ENCODE measurements at regions not wholly inside any gene's neighbourhood (a gene's known extent, or its start where the extent isn't known, plus 50 kb on each side); places are given as distances from the start of the nearest gene placed in this dataset.

GRCh38 chr5:164153469-164154172, 648.2 kb downstream of the MAT2B start:
- Histone ChIP-seq H3K27me3 (ENCODE audit: control insufficient read depth in 1 of 2, insufficient read depth in 2 of 2, low read length in 2 of 2) (no peaks in the 10 kb centered on the region), H3K4me1 (ENCODE audit: control insufficient read depth, insufficient read depth, low read length) (no peaks in the 10 kb centered on the region), H3K9ac (ENCODE audit: low read length in 2 of 2) (no peak overlapping the region), H3K4me3 (ENCODE audit: low read length in 2 of 2) (no peak overlapping the region), H3K9me3 (ENCODE audit: control insufficient read depth in 2 of 2, low read length in 2 of 2) (no peaks in the 10 kb centered on the region), H3K36me3 (ENCODE audit: control insufficient read depth in 2 of 2, insufficient read depth in 2 of 2, low read length in 2 of 2) (no peaks in the 10 kb centered on the region), H3K27ac (ENCODE audit: low read length) (no peak overlapping the region)

- no peak overlapping the region for H3K27ac ChIP-seq (ENCODE audit: low read length)
- no peaks in the 10 kb centered on the region for H3K36me3 ChIP-seq (ENCODE audit: control insufficient read depth in 2 of 2, insufficient read depth in 2 of 2, low read length in 2 of 2)
- no peaks in the 10 kb centered on the region for H3K4me1 ChIP-seq (ENCODE audit: control insufficient read depth, insufficient read depth, low read length)
- H3K27me3 ChIP-seq (ENCODE audit: control insufficient read depth in 1 of 2, insufficient read depth in 2 of 2, low read length in 2 of 2): no peaks in the 10 kb centered on the region
- no peak overlapping the region for H3K4me3 ChIP-seq (ENCODE audit: low read length in 2 of 2)
- no peaks in the 10 kb centered on the region for H3K9me3 ChIP-seq (ENCODE audit: control insufficient read depth in 2 of 2, low read length in 2 of 2)
- no peak overlapping the region for H3K9ac ChIP-seq (ENCODE audit: low read length in 2 of 2)
Observed at GRCh38 chr5:164170814-164171213, 665.4 kb downstream of the MAT2B start.

DNA sequence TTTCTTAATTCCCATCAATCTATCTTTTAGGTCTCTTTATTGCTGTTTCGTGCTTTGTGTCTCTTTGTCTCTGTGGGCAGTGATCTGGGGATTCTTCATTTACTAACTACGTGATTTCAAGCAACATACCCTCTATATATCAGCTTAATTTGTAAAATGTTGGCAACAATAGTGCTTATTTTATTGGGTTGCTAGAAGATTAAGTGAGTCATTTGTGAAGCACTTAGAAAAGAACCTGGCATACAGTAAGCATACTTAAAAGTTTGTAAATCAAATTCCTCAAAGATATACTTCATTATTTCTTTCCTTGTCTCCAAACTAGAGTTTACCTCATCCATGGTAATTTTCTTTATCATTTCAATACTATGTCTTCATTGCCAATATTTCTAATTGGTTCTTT, 669.7 kb downstream of the MAT2B start:
- no peaks in the 10 kb centered on the region for H3K4me1 ChIP-seq (ENCODE audit: control insufficient read depth, insufficient read depth, low read length)
- H3K27ac ChIP-seq (ENCODE audit: low read length): no peak overlapping the region
- no peaks in the 10 kb centered on the region for H3K27me3 ChIP-seq (ENCODE audit: control insufficient read depth in 1 of 2, insufficient read depth in 2 of 2, low read length in 2 of 2)

DNA sequence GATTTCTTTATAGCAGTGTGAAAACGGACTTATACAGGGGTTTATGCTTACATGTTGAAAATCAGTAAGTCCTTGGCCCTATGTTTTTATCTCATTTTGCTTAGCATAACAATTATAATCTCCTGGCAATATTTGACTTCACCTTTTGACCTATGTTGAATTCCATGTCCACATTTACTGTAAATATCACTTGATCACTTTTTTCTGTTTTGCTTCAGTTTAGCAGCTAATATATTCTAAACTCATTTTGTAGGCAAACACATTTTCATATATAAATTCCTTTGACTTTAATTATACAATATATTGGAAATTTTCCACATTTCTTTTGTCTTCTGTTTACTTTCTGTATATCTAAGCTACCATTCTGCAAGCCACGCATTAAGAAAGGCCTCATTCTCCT, 674.0 kb downstream of the MAT2B start:
- no peaks in the 10 kb centered on the region for H3K4me1 ChIP-seq (ENCODE audit: control insufficient read depth, insufficient read depth, low read length)
- H3K27ac ChIP-seq (ENCODE audit: low read length): no peak overlapping the region
- H3K4me3 ChIP-seq (ENCODE audit: low read length in 2 of 2): no peak overlapping the region
- no peaks in the 10 kb centered on the region for H3K9me3 ChIP-seq (ENCODE audit: control insufficient read depth in 2 of 2, low read length in 2 of 2)
- H3K27me3 ChIP-seq (ENCODE audit: control insufficient read depth in 1 of 2, insufficient read depth in 2 of 2, low read length in 2 of 2): no peaks in the 10 kb centered on the region
- H3K36me3 ChIP-seq (ENCODE audit: control insufficient read depth in 2 of 2, insufficient read depth in 2 of 2, low read length in 2 of 2): no peaks in the 10 kb centered on the region
- no peak overlapping the region for H3K9ac ChIP-seq (ENCODE audit: low read length in 2 of 2)

More for the DNA sequence above, 669.7 kb downstream of the MAT2B start:
- Histone ChIP-seq H3K9ac (ENCODE audit: low read length in 2 of 2) (no peak overlapping the region), H3K4me3 (ENCODE audit: low read length in 2 of 2) (no peak overlapping the region), H3K9me3 (ENCODE audit: control insufficient read depth in 2 of 2, low read length in 2 of 2) (no peaks in the 10 kb centered on the region), H3K36me3 (ENCODE audit: control insufficient read depth in 2 of 2, insufficient read depth in 2 of 2, low read length in 2 of 2) (no peaks in the 10 kb centered on the region)

DNA sequence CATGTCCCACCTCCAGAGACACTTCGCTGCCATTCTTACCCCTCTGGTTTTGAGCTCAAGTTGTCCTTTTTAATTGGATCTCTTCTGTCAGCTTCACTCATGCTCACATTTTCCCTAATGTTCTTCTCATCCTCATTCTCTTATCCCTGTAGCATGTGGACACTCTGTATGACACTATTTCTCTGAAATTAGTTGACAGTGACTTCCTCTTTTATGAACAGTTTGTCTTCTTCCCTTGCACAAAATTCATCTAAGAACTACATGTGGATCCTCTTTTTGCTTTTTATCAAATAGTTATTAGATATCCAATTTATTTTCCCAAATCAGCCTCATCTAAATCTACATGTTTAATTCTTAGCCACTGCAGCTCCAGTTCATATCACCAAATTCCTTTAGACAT, 676.2 kb downstream of the MAT2B start:
- Histone ChIP-seq H3K27me3 (ENCODE audit: control insufficient read depth in 1 of 2, insufficient read depth in 2 of 2, low read length in 2 of 2) (no peaks in the 10 kb centered on the region), H3K36me3 (ENCODE audit: control insufficient read depth in 2 of 2, insufficient read depth in 2 of 2, low read length in 2 of 2) (no peaks in the 10 kb centered on the region), H3K9me3 (ENCODE audit: control insufficient read depth in 2 of 2, low read length in 2 of 2) (no peaks in the 10 kb centered on the region), H3K4me1 (ENCODE audit: control insufficient read depth, insufficient read depth, low read length) (no peaks in the 10 kb centered on the region), H3K4me3 (ENCODE audit: low read length in 2 of 2) (no peak overlapping the region), H3K9ac (ENCODE audit: low read length in 2 of 2) (no peak overlapping the region), H3K27ac (ENCODE audit: low read length) (no peak overlapping the region)

- H3K27me3 ChIP-seq (ENCODE audit: control insufficient read depth in 1 of 2, insufficient read depth in 2 of 2, low read length in 2 of 2): no peaks in the 10 kb centered on the region
- no peaks in the 10 kb centered on the region for H3K9me3 ChIP-seq (ENCODE audit: control insufficient read depth in 2 of 2, low read length in 2 of 2)
- H3K9ac ChIP-seq (ENCODE audit: low read length in 2 of 2): no peak overlapping the region
- no peaks in the 10 kb centered on the region for H3K36me3 ChIP-seq (ENCODE audit: control insufficient read depth in 2 of 2, insufficient read depth in 2 of 2, low read length in 2 of 2)
- H3K4me3 ChIP-seq (ENCODE audit: low read length in 2 of 2): no peak overlapping the region
- H3K4me1 ChIP-seq (ENCODE audit: control insufficient read depth, insufficient read depth, low read length): no peaks in the 10 kb centered on the region
- no peak overlapping the region for H3K27ac ChIP-seq (ENCODE audit: low read length)
Observed at GRCh38 chr5:164184158-164184557, 678.7 kb downstream of the MAT2B start.

GRCh38 chr5:164185000-164185399, 679.6 kb downstream of the MAT2B start:
- H3K9me3 ChIP-seq (ENCODE audit: control insufficient read depth in 2 of 2, low read length in 2 of 2): no peaks in the 10 kb centered on the region
- no peak overlapping the region for H3K4me3 ChIP-seq (ENCODE audit: low read length in 2 of 2)
- H3K9ac ChIP-seq (ENCODE audit: low read length in 2 of 2): no peak overlapping the region
- H3K36me3 ChIP-seq (ENCODE audit: control insufficient read depth in 2 of 2, insufficient read depth in 2 of 2, low read length in 2 of 2): no peaks in the 10 kb centered on the region
- H3K27me3 ChIP-seq (ENCODE audit: control insufficient read depth in 1 of 2, insufficient read depth in 2 of 2, low read length in 2 of 2): no peaks in the 10 kb centered on the region
- no peaks in the 10 kb centered on the region for H3K4me1 ChIP-seq (ENCODE audit: control insufficient read depth, insufficient read depth, low read length)
- H3K27ac ChIP-seq (ENCODE audit: low read length): no peak overlapping the region

- Histone ChIP-seq H3K27ac (ENCODE audit: low read length) (no peak overlapping the region), H3K36me3 (ENCODE audit: control insufficient read depth in 2 of 2, insufficient read depth in 2 of 2, low read length in 2 of 2) (no peaks in the 10 kb centered on the region), H3K27me3 (ENCODE audit: control insufficient read depth in 1 of 2, insufficient read depth in 2 of 2, low read length in 2 of 2) (no peaks in the 10 kb centered on the region), H3K4me3 (ENCODE audit: low read length in 2 of 2) (no peak overlapping the region), H3K9me3 (ENCODE audit: control insufficient read depth in 2 of 2, low read length in 2 of 2) (no peaks in the 10 kb centered on the region), H3K9ac (ENCODE audit: low read length in 2 of 2) (no peak overlapping the region), H3K4me1 (ENCODE audit: control insufficient read depth, insufficient read depth, low read length) (no peaks in the 10 kb centered on the region)
Observed at GRCh38 chr5:164186550-164186949, 681.1 kb downstream of the MAT2B start.

DNA sequence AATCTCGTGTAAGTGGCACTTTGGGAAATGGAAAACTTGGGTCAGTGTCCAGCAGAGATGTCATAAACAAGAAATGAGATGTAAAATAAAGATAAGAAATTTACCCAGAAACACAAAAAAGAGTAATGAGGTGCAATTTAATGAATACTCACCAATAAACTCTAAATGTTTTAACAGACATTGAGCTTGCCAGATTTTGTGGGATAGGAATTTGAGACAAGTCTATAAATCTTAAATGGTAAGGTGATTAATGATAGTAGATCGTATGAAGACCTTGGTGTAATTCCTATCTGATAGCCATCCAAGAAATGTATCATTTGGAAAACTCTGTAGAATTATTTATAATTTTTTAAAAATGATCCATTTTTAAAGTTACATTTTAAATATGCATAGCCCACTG, 682.4 kb downstream of the MAT2B start:
- Histone ChIP-seq H3K36me3 (ENCODE audit: control insufficient read depth in 2 of 2, insufficient read depth in 2 of 2, low read length in 2 of 2) (no peaks in the 10 kb centered on the region), H3K4me3 (ENCODE audit: low read length in 2 of 2) (no peak overlapping the region), H3K4me1 (ENCODE audit: control insufficient read depth, insufficient read depth, low read length) (no peaks in the 10 kb centered on the region), H3K9me3 (ENCODE audit: control insufficient read depth in 2 of 2, low read length in 2 of 2) (no peaks in the 10 kb centered on the region), H3K27ac (ENCODE audit: low read length) (no peak overlapping the region), H3K9ac (ENCODE audit: low read length in 2 of 2) (no peak overlapping the region), H3K27me3 (ENCODE audit: control insufficient read depth in 1 of 2, insufficient read depth in 2 of 2, low read length in 2 of 2) (no peaks in the 10 kb centered on the region)

GRCh38 chr5:164188733-164189148, 683.3 kb downstream of the MAT2B start:
- no peaks in the 10 kb centered on the region for H3K36me3 ChIP-seq (ENCODE audit: control insufficient read depth in 2 of 2, insufficient read depth in 2 of 2, low read length in 2 of 2)
- H3K27me3 ChIP-seq (ENCODE audit: control insufficient read depth in 1 of 2, insufficient read depth in 2 of 2, low read length in 2 of 2): no peaks in the 10 kb centered on the region

GRCh38 chr5:164191240-164191639, 685.8 kb downstream of the MAT2B start:
- H3K36me3 ChIP-seq (ENCODE audit: control insufficient read depth in 2 of 2, insufficient read depth in 2 of 2, low read length in 2 of 2): no peaks in the 10 kb centered on the region
- H3K9ac ChIP-seq (ENCODE audit: low read length in 2 of 2): no peak overlapping the region
- no peaks in the 10 kb centered on the region for H3K9me3 ChIP-seq (ENCODE audit: control insufficient read depth in 2 of 2, low read length in 2 of 2)
- H3K4me1 ChIP-seq (ENCODE audit: control insufficient read depth, insufficient read depth, low read length): no peaks in the 10 kb centered on the region
- H3K27ac ChIP-seq (ENCODE audit: low read length): no peak overlapping the region
- H3K27me3 ChIP-seq (ENCODE audit: control insufficient read depth in 1 of 2, insufficient read depth in 2 of 2, low read length in 2 of 2): no peaks in the 10 kb centered on the region
- no peak overlapping the region for H3K4me3 ChIP-seq (ENCODE audit: low read length in 2 of 2)

More at GRCh38 chr5:164188733-164189148, 683.3 kb downstream of the MAT2B start:
- no peaks in the 10 kb centered on the region for H3K4me1 ChIP-seq (ENCODE audit: control insufficient read depth, insufficient read depth, low read length)
- no peak overlapping the region for H3K9ac ChIP-seq (ENCODE audit: low read length in 2 of 2)
- H3K4me3 ChIP-seq (ENCODE audit: low read length in 2 of 2): no peak overlapping the region
- H3K9me3 ChIP-seq (ENCODE audit: control insufficient read depth in 2 of 2, low read length in 2 of 2): no peaks in the 10 kb centered on the region
- H3K27ac ChIP-seq (ENCODE audit: low read length): no peak overlapping the region

Data from stomach smooth muscle (tissue), 2 donors.